Fibroblast of skin of right biceps (primary cell): ENCODE measurements at regions not wholly inside any gene's neighbourhood (a gene's known extent, or its start where the extent isn't known, plus 50 kb on each side); places are given as distances from the start of the nearest gene placed in this dataset.
"Not testable (repeated sequence)": the region's sequence is repeated elsewhere in the genome, so short reads cannot be mapped to it uniquely, and the experiment has no call there.

Source experiments
- DNase-seq: peaks from one replicate; pipeline ENCODE4 v3.0.0-alpha.2; 2013

GRCh38 chr5:23994581-23995370, 487.4 kb downstream of the PRDM9 start:
- no peak for DNase-seq

DNA sequence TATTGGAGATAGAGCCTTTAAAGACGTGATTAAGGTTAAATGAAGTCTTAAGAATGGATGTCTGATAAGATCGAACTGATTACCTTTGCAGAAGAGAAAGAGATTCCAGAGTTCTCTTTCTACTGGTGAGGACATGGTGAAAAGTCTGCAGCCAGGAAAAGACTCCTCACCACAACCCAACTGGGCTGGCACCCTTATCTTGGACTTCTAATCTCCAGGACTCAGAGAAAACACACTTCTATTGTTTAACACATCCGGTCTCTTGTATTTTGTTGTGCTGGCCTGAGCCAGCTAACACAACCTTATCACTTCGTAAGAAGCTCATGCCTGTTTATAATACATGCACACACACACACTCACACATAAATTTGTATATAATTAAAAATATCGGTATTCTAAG, 489.1 kb downstream of the PRDM9 start:
- DNase-seq, result no peak

DNA sequence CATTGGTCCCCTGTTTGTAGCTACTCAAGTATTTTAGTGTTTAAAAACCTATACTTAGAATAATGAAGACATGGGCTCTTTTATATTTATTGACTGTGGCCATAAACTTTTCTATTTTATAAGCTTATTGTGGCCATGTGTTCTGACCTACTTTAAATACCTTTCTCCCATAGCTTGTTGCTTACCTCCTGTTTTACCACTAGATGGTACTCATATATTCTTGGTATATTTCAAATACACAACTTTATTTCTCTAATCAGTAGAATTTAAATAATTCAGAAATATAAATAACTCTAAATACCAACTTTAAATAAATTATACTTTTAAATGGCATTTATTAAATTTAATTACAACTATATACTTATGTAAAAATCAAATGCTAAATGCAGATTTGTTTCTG, 498.0 kb downstream of the PRDM9 start:
- DNase-seq, result no peak

GRCh38 chr5:24017710-24018109, 510.3 kb downstream of the PRDM9 start:
- not testable (repeated sequence) for DNase-seq

GRCh38 chr5:24026288-24026687, 518.9 kb downstream of the PRDM9 start:
- no peak for DNase-seq

DNA sequence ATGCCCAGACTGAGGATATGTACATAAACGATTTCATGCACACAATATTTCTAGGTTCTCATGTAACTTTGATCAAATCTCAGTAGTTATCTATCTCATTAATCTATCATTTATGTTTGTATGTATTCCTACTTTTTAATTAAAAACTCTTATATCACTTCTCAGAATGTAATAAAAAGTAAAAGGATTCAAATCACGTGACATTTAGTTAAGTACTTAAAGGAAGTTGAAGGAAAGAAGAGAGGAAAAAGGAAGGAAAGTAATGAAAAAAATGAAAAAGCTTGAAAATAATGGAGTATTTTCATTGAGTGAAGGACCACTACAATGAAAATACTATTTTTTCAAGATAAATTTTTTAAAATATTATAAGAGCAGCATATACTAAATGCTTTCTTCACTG, 535.3 kb downstream of the PRDM9 start:
- DNase-seq, result no peak

DNA sequence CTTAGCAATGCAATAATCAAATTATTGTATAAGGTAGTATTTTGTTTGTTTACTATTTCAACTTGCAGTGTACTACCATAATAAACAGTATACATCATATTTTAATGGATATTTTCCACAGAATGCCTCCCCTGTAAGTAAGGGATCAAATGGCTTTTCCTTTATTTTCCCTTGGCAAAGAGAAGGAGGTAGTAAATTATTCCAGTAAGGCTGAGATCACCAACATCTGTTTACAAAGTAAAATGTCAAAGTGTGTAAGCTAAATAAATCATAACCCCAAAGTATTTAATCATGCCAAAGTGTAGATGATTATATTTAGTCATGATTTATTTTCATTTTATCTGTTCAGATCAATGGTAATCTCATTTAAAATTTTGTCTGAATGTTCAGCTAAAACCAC, 537.6 kb downstream of the PRDM9 start:
- no peak for DNase-seq

DNA sequence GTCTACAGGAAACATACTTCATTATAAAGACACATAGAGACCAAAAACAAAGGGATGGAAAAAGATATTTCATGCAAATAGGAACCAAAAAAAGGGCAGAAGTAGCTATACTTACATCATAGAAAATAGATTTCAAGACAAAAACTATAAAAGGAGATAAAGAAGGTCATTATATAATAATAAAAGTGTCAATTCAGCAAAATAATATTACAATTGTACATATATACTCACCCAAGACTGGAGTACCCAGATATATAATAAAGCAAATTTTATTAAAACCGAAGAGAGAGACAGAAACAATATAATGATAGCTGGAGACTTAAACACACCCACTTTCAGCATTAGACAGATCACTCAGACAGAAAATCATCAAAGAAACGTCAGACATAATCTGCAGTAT, 546.3 kb downstream of the PRDM9 start:
- DNase-seq, result no peak

- peak; percentile 15 for DNase-seq
Observed at GRCh38 chr5:24059006-24059405, 551.6 kb downstream of the PRDM9 start.

GRCh38 chr5:24059716-24060115, 552.3 kb downstream of the PRDM9 start:
- no peak for DNase-seq

DNA sequence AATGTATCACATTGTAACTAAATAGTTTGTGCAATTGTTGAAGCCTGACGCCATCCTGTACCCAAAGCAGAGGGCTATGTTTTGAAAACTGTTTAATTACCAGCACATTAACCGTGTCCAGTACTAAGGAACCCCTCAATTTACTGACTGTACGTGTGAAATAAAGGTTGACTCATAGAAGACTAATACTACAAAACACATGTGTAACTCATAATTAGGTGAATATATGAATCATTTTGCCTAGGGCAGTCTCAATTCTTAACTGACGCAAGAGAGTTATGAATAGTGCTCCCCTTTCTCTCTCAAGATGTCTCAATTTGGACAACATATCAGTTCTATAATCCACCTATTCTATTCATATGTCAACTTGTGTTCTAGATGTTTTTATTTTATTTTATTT, 558.4 kb downstream of the PRDM9 start:
- no peak for DNase-seq

DNA sequence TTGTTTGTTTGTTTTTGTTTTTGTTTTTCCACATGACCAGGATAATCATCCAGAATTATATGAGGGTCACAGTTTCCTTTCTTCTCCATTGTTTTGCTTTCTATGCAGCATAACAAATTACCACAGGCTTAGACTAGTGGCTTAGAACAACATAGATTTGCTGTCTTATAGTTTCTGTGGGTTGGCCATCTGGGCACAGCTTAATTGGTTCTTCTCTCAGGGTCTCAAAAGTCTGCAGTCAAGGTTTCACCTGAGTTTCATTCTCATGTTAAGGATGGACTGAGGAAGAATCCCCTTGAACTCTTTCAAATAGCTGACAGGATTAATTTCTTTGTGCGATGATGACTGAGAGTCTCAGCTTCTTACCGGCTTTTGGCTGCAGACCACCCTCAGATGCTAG, 559.8 kb downstream of the PRDM9 start:
- DNase-seq, result no peak

GRCh38 chr5:24068524-24068923, 561.1 kb downstream of the PRDM9 start:
- DNase-seq, result no peak

DNA sequence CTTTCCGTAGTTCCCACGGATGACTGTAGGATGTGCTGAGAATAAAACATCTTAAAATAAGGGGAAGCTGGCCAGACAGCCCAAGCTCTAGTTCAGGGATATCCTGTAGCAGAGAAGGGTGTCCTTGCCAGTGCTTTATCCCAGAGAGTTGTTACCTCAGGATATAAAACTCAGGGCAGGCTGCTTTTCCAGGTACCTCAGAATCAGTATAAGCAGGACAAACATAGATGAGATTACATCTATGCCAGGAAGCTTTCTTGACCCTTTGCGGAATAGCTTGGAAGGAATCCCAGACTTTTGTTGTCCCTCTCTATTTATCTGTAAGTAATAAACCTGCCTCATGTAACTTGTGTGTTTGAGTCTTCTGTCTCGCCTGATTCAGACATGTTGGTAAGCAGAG, 565.7 kb downstream of the PRDM9 start:
- no peak for DNase-seq

DNA sequence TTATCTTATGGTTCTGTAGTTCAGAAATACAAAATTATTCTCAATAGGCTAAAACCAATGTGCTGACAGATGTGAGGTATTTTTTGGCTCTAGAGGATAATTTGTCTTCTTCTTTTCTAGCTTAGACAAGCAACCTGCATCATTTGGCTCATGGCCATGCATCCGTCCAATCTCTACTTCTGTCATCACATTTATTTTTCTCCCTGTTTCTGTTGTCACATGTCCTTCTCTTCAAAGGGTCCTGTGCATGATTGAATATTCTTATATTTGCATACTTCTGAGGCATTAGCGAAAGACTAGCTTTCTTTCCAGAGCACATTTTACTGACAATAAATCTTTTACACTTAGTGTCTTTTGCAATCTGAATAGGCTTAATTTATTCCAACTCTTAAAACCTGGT, 564.7 kb downstream of the CDH10 start:
- DNase-seq, result peak; percentile 33

DNA sequence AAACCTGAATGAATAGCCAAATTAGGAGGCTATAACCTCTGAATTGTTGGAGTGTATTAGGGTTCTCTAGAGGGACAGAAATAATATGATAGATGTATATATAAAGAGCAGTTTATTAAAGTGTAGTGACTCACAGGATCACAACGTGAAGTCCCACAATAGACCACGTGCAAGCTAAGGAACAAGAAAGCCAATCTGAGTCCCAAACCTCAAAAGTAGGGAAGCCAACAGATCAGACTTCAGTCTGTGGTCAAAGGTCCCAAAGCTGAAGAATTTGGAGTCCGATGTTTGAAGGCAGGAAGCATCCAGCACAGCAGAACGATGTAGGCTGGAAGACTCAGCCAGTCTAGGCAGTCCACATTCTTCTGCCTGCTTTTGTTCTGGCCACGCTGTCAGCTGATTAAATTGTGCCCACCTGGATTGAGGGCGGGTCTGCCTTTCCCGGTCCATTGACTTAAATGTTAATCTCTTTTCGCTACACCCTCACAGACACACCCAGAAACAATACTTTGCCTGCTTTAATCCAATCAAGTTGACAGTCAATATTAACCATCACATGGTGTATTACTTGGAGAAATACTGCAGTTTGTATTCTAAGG, 550.6 kb downstream of the CDH10 start:
- DNase-seq, result peak; percentile 49

DNA sequence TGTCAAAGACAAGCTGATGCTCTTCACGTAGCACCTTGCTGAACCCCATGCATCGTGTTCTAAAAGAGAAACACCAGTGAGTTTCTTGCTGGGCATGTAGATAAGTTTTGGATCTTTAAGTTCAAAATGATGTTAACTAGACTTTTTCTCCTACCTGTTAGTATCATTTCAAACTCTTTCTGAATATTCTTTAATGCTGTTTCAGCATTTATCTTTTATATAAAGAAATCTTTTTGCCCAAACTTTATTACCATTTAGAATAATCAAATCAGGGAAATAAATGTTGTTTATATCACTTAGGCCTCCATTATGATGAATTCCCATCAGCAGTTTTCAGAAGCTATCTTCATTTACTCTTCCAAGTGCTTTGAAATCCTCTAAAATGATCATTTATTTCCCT, 542.8 kb downstream of the CDH10 start:
- DNase-seq, result no peak

GRCh38 chr5:24103451-24104023, 541.2 kb downstream of the CDH10 start:
- no peak for DNase-seq

GRCh38 chr5:24110004-24110615, 534.7 kb downstream of the CDH10 start:
- peak; percentile 42 for DNase-seq

- no peak for DNase-seq
Observed at GRCh38 chr5:24112420-24112819, 532.4 kb downstream of the CDH10 start.

- DNase-seq, result no peak
Observed at GRCh38 chr5:24118351-24118750, 526.4 kb downstream of the CDH10 start.

DNA sequence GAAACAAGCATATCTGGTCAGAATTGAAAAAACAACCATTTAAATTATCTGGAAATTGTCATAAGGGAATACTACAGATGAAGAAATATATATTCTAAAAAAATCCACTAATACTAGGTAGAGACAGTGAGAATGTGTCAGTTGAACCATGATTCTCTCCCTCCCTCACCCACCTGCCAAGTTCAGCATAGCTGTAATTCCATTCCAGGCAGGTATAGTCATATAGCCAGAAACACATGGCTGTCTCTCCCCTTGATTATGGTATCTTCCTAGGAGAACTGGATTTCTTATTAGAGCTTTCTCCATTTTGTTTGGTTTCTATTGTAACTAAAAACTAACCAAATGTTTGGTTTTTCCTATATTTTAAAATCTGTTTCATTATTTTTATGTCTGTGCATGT, 509.2 kb downstream of the CDH10 start:
- no peak for DNase-seq

DNA sequence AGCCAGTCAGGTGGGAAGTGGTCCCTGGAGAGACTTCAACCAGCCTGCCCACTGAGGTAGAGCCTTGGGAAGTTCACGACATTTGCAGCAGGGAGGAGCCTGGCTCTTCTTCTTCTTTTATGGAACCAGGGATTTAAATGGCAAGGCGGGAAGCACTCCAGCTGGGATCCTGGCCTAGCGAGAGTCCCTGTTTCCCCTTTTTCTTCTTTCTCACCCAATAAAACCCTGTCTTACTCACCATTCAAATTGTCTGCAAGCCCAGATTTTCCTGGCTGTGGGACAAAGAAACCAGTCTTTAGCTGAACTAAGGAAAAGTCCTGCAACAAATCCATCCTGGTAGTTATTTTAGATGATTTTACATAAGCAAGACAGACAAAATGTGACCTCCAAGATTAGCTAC, 503.7 kb downstream of the CDH10 start:
- peak; percentile 11 for DNase-seq

- no peak for DNase-seq
Observed at GRCh38 chr5:24142341-24142740, 502.4 kb downstream of the CDH10 start.
